ENCODE measurements at regions not wholly inside any gene's neighbourhood (a gene's known extent, or its start where the extent isn't known, plus 50 kb on each side); places are given as distances from the start of the nearest gene placed in this dataset.

DNA sequence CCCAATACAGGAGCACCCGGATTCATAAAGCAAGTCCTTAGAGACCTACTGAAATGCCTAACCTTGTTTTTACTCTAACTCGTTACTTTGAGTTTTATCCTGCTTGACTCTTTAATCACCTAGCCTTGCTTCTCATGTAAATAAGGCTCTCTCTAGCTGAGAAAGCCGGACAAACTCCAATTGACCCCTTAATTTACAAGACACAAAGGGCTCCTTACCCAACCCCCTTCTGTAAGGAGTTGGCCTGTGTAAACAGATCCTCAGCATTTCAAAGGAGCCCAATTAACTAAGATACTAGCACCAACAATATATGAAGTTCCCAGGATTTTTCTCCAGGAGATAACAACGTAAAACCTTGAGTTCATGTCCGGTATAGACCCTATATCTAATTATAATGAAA is 61.7 kb downstream of the CT47B1 start:
- H3K4me3 ChIP-seq (ENCODE audit: low read depth, low read length): no peak overlapping the region
- TF ChIP-seq ZNF121 (tag by site-specific recombination; IDR thresholded peaks at IDR 0.05): no peak
- H3K27ac ChIP-seq (ENCODE audit: extremely low read depth, low read depth, low read length): no peak overlapping the region
- no peaks in the 10 kb centered on the region for H3K36me3 ChIP-seq (ENCODE audit: control insufficient read depth in 2 of 2, insufficient read depth in 1 of 2, low read length in 2 of 2)
- ChIA-PET CTCF (no interaction called here), POLR2A (no interaction called here)
- H3K4me1 ChIP-seq (ENCODE audit: control insufficient read depth, insufficient read depth, low read length): no peaks in the 10 kb centered on the region
- no peaks in the 10 kb centered on the region for H3K9me3 ChIP-seq (ENCODE audit: control insufficient read depth, insufficient read depth, low read depth, low read length)

DNA sequence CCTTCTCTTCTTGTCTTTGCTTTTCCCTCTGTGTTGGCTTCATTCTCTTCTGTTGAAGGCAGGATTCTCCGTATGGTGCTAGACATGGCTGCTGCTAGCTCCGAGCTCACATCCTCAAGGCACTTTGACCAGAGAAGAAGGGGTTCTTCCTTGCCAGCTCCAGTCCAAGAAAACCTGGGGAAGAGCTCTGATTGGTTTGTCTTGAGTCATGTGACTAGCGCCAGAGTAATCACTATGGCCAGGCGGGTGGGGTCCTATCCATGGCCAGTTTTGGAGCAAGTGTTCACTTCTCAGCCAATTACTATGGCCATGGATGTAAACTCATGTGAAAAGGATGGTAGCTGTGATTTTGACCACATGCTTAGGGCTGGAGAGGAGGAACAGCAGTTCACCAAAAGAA is 74.2 kb downstream of the CT47B1 start:
- H3K36me3 ChIP-seq (ENCODE audit: control insufficient read depth in 2 of 2, insufficient read depth in 1 of 2, low read length in 2 of 2): no peaks in the 10 kb centered on the region
- POLR2A ChIA-PET: no interaction called here
- CTCF ChIA-PET: interaction anchor here (0.7 to 1.1 kb wide), 2 partner anchors 12 to 363 kb away, joined by 3 to 4 read pairs; no protein-coding TSS in a partner anchor
- H3K4me3 ChIP-seq (ENCODE audit: low read depth, low read length): no peak overlapping the region
- H3K9me3 ChIP-seq (ENCODE audit: control insufficient read depth, insufficient read depth, low read depth, low read length): no peaks in the 10 kb centered on the region
- no peak for TF ChIP-seq TRIM28 (IDR thresholded peaks at IDR 0.05; ENCODE audit: borderline replicate concordance, low read length)
- no peak for TF ChIP-seq ZBTB44 (tag by site-specific recombination; IDR thresholded peaks at IDR 0.05)
- H3K27ac ChIP-seq (ENCODE audit: extremely low read depth, low read depth, low read length): no peak overlapping the region
- H3K4me1 ChIP-seq (ENCODE audit: control insufficient read depth, insufficient read depth, low read length): no peaks in the 10 kb centered on the region

- CTCF ChIA-PET: no interaction called here
- TF ChIP-seq KLF16 (tag by site-specific recombination; IDR thresholded peaks at IDR 0.05): no peak
- TF ChIP-seq ZSCAN18 (tag by site-specific recombination; IDR thresholded peaks at IDR 0.05): no peak
- TF ChIP-seq ZBTB21 (tag by site-specific recombination; IDR thresholded peaks at IDR 0.05): no peak
- TF ChIP-seq, protein P1, sequence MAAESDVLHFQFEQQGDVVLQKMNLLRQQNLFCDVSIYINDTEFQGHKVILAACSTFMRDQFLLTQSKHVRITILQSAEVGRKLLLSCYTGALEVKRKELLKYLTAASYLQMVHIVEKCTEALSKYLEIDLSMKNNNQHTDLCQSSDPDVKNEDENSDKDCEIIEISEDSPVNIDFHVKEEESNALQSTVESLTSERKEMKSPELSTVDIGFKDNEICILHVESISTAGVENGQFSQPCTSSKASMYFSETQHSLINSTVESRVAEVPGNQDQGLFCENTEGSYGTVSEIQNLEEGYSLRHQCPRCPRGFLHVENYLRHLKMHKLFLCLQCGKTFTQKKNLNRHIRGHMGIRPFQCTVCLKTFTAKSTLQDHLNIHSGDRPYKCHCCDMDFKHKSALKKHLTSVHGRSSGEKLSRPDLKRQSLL (tag by site-specific recombination; IDR thresholded peaks at IDR 0.05): no peak
- no peak for TF ChIP-seq ZNF76 (tag by site-specific recombination; IDR thresholded peaks at IDR 0.05; ENCODE audit: borderline replicate concordance, low read depth)
- no peak for TF ChIP-seq ZNF175 (tag by site-specific recombination; IDR thresholded peaks at IDR 0.05)
- TF ChIP-seq ZNF837 (tag by site-specific recombination; IDR thresholded peaks at IDR 0.05): no peak
- no peak for TF ChIP-seq ZNF174 (tag by site-specific recombination; IDR thresholded peaks at IDR 0.05)
- TF ChIP-seq KLF7 (tag by site-specific recombination; IDR thresholded peaks at IDR 0.05; ENCODE audit: borderline replicate concordance): no peak
- TF ChIP-seq ZNF214 (tag by site-specific recombination; IDR thresholded peaks at IDR 0.05; ENCODE audit: borderline replicate concordance): no peak
- TF ChIP-seq ZNF488 (tag by site-specific recombination; IDR thresholded peaks at IDR 0.05): no peak
- TF ChIP-seq MEIS1 (CRISPR knock-in tag; IDR thresholded peaks at IDR 0.05; ENCODE audit: borderline replicate concordance): no peak
- no peak for TF ChIP-seq ZNF211 (tag by site-specific recombination; IDR thresholded peaks at IDR 0.05; ENCODE audit: low read depth)
- no peak for TF ChIP-seq SCRT2 (tag by site-specific recombination; IDR thresholded peaks at IDR 0.05)
- no peak for TF ChIP-seq ZNF138 (tag by site-specific recombination; IDR thresholded peaks at IDR 0.05; ENCODE audit: borderline replicate concordance)
- TF ChIP-seq ZNF610 (tag by site-specific recombination; IDR thresholded peaks at IDR 0.05; ENCODE audit: borderline replicate concordance): no peak
- TF ChIP-seq ZFP41 (tag by site-specific recombination; IDR thresholded peaks at IDR 0.05; ENCODE audit: borderline replicate concordance): no peak
- TF ChIP-seq ZNF274 (IDR thresholded peaks at IDR 0.05; ENCODE audit: low read length): no peak
- TF ChIP-seq ZNF274 (tag by site-specific recombination; IDR thresholded peaks at IDR 0.05; ENCODE audit: borderline replicate concordance): no peak
- no peak for TF ChIP-seq ZNF707 (tag by site-specific recombination; IDR thresholded peaks at IDR 0.05)
- no peak for TF ChIP-seq ZFP37 (tag by site-specific recombination; IDR thresholded peaks at IDR 0.05)
Observed at GRCh38 chrX:120797188-120797851, 78.3 kb downstream of the CT47B1 start.

More at GRCh38 chrX:120797188-120797851, 78.3 kb downstream of the CT47B1 start:
- H3K4me1 ChIP-seq (ENCODE audit: control insufficient read depth, insufficient read depth, low read length): no peaks in the 10 kb centered on the region
- H3K27ac ChIP-seq (ENCODE audit: extremely low read depth, low read depth, low read length): no peak overlapping the region
- POLR2A ChIA-PET: no interaction called here
- no peaks in the 10 kb centered on the region for H3K9me3 ChIP-seq (ENCODE audit: control insufficient read depth, insufficient read depth, low read depth, low read length)
- H3K4me3 ChIP-seq (ENCODE audit: low read depth, low read length): no peak overlapping the region
- H3K36me3 ChIP-seq (ENCODE audit: control insufficient read depth in 2 of 2, insufficient read depth in 1 of 2, low read length in 2 of 2): no peaks in the 10 kb centered on the region

Measured in HEK293 (cell line).